ENCODE measurements at regions not wholly inside any gene's neighbourhood (a gene's known extent, or its start where the extent isn't known, plus 50 kb on each side); places are given as distances from the start of the nearest gene placed in this dataset.

DNA sequence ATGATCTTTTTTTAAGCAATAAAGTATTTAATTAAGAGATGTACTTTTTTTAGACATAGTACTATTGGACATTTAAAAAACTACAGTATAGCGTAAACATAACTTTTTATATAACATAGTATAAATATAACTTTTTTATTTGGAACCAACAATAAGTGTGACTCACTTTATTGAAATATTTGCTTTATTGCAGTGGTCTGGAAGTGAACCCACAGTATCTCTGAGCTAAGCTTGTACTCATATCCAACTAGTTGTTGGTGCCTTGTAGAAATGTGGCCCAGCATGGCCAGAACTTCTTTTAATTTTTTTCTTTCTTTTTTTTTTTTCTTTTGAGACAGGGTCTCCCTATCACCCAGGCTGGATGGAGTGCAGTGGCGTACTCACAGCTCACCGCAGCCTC, 61.5 kb upstream of the GALNT10 start:
- Histone ChIP-seq H3K27me3 (ENCODE audit: insufficient read depth, low read depth, severe bottlenecking) (no peaks in the 10 kb centered on the region), H3K27ac (no peak overlapping the region), H3K9me3 (ENCODE audit: severe bottlenecking) (no peaks in the 10 kb centered on the region), H3K36me3 (no peaks in the 10 kb centered on the region), H3K4me3 (ENCODE audit: low read depth, low read length) (no peak overlapping the region)
- no peak for TF ChIP-seq CTCF (IDR thresholded peaks at IDR 0.05; ENCODE audit: low read depth, low read length)
- DNase-seq: no peak

DNA sequence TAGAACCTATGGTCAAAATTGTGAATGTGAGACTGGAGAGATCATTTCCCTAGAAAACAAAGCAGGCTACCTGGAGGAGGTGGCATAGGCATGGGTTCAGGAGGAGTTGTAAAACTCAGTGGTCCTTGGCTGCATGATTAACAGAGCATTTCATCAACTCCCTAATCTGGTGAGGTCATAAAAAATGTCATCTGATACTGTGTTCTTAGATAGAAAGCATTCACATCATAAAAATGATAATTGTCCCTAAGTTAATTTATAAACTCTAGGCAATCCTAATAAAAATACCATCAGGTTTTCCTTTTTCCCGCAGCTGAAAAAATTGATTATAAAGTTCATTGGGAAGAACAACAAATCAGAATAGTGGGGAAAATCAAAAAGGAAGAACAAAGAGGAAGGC, 60.6 kb upstream of the GALNT10 start:
- Histone ChIP-seq H3K4me3 (ENCODE audit: low read depth, low read length) (no peak overlapping the region), H3K27me3 (ENCODE audit: insufficient read depth, low read depth, severe bottlenecking) (no peaks in the 10 kb centered on the region), H3K9me3 (ENCODE audit: severe bottlenecking) (no peaks in the 10 kb centered on the region), H3K27ac (no peak overlapping the region), H3K36me3 (no peaks in the 10 kb centered on the region)
- DNase-seq: no peak
- no peak for TF ChIP-seq CTCF (IDR thresholded peaks at IDR 0.05; ENCODE audit: low read depth, low read length)

DNA sequence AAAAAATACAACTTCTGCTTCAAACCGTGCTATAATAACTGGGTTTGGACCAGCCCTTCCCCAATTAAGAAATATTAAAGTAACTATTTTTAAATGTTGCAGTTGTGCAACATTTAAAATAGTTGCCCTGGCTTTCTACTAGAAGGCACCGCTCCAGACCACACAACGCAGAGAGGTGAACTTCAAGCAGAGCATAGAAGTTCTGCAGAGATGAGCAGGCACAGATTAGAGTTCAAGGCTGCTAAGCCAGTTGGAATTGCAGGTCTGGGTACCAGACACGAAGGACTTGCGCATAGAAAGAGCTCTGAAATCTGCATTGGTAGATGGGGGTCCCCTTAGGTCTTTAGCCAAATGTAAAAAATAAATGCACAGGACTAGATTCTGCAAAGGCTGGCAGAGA, 58.7 kb upstream of the GALNT10 start:
- no peak for TF ChIP-seq CTCF (IDR thresholded peaks at IDR 0.05; ENCODE audit: low read depth, low read length)
- H3K27me3 ChIP-seq (ENCODE audit: insufficient read depth, low read depth, severe bottlenecking): no peaks in the 10 kb centered on the region

DNA sequence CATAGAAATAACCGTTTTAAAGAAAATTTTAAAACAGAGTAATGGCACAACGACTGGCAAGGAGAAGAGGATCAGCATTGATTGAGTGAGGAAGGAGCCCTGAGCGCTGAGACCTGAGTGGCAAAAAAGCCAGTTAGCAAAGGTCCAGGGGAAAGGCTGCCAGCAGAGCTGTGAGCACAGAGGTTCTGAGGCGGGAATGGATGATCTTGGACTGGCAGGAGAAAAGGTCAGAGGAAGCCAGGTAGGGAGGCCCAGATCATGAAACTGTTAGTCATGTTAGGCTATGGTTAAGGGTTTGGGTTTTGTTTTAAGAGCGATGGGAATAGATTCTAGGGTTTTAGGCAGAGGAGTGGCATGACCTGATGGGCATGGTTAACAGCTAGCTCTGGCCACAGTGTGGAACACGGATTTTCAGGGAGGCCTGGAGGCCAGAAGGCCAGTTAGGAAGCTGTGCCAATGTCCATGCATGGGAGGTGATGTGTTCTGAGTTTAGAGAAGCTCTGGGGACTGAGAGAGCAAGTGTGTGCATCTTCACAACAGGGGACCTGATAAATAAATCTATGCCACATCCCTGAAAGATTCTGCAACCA, 57.7 kb upstream of the GALNT10 start:
- no peaks in the 10 kb centered on the region for H3K36me3 ChIP-seq
- DNase-seq: no peak

More for the DNA sequence above, 58.7 kb upstream of the GALNT10 start:
- no peak for DNase-seq
- no peak overlapping the region for H3K4me3 ChIP-seq (ENCODE audit: low read depth, low read length)
- no peak overlapping the region for H3K27ac ChIP-seq
- no peaks in the 10 kb centered on the region for H3K9me3 ChIP-seq (ENCODE audit: severe bottlenecking)
- no peaks in the 10 kb centered on the region for H3K36me3 ChIP-seq

GRCh38 chr5:154133591-154133990, 56.9 kb upstream of the GALNT10 start:
- Histone ChIP-seq H3K27ac (no peak overlapping the region), H3K36me3 (no peaks in the 10 kb centered on the region), H3K4me3 (ENCODE audit: low read depth, low read length) (no peak overlapping the region), H3K9me3 (ENCODE audit: severe bottlenecking) (no peaks in the 10 kb centered on the region), H3K27me3 (ENCODE audit: insufficient read depth, low read depth, severe bottlenecking) (no peaks in the 10 kb centered on the region)
- no peak for TF ChIP-seq CTCF (IDR thresholded peaks at IDR 0.05; ENCODE audit: low read depth, low read length)
- no peak for DNase-seq

More for the DNA sequence above, 57.7 kb upstream of the GALNT10 start:
- no peak for TF ChIP-seq CTCF (IDR thresholded peaks at IDR 0.05; ENCODE audit: low read depth, low read length)
- no peak overlapping the region for H3K27ac ChIP-seq
- H3K9me3 ChIP-seq (ENCODE audit: severe bottlenecking): no peaks in the 10 kb centered on the region
- H3K27me3 ChIP-seq (ENCODE audit: insufficient read depth, low read depth, severe bottlenecking): no peaks in the 10 kb centered on the region
- H3K4me3 ChIP-seq (ENCODE audit: low read depth, low read length): no peak overlapping the region

DNA sequence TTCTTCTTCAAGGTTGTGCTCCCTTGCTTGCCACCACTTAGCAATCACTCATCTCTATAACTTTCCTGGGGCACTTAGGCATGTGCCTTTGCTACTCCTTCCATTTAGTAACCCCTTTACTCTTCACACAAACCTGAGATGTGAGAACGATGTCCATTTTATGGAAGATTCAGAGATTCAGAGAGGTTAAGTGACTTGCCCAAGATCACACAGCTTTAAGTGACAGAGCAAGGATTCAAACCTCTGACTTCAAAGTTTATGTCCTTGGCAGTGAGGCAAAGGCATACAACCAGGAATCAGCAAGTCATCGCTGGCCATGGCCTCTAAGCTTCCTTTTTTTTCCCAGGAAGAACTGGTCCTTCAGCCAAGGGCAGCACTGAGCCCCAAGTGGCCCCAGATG, 56.0 kb upstream of the GALNT10 start:
- Histone ChIP-seq H3K36me3 (no peaks in the 10 kb centered on the region), H3K4me3 (ENCODE audit: low read depth, low read length) (no peak overlapping the region), H3K9me3 (ENCODE audit: severe bottlenecking) (no peaks in the 10 kb centered on the region), H3K27me3 (ENCODE audit: insufficient read depth, low read depth, severe bottlenecking) (no peaks in the 10 kb centered on the region), H3K27ac (no peak overlapping the region)
- no peak for DNase-seq
- TF ChIP-seq CTCF (IDR thresholded peaks at IDR 0.05; ENCODE audit: low read depth, low read length): no peak

Data from WERI-Rb-1 (cell line).